ENCODE measurements at regions not wholly inside any gene's neighbourhood (a gene's known extent, or its start where the extent isn't known, plus 50 kb on each side); places are given as distances from the start of the nearest gene placed in this dataset.

DNA sequence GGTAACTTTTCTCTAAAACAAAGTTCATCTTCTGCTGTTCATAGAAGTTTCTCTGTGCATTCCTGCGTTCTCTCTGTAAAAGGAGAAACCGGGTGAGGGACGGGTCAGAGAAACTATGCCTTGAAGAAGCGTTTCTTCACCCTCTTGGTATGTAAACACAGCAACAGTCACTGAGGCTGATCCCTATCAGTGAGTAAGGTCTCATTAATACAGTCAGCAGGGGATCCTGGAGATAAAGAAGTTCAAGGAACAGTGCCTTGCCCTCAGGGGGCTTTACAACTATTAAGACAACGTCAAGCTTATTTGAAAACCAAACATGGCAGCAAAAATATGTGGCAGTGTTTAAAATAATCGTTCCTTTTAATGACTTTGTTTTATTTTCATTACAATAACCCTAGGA is 202.9 kb upstream of the IL12B start:
- Histone ChIP-seq H4K20me1 (ENCODE audit: control insufficient read depth, insufficient read depth) (no peaks in the 10 kb centered on the region), H3K4me1 (ENCODE audit: control insufficient read depth, insufficient read depth, low read length) (no peaks in the 10 kb centered on the region), H3K36me3 (ENCODE audit: control insufficient read depth in 2 of 2, insufficient read depth in 2 of 2, low read length in 1 of 2) (no peaks in the 10 kb centered on the region; a peak in 1 of 4 replicates), H2AFZ (ENCODE audit: control insufficient read depth, low read depth, low read length) (no peak overlapping the region), H3K79me2 (ENCODE audit: control insufficient read depth, insufficient read depth, low read length) (no peaks in the 10 kb centered on the region), H3K4me3 (no peak overlapping the region), H3K27ac (ENCODE audit: control insufficient read depth, insufficient read depth) (no peak overlapping the region), H3K4me2 (ENCODE audit: control insufficient read depth, insufficient read depth) (no peak overlapping the region), H3K27me3 (replicated peaks in 1 of 2; ENCODE audit: control insufficient read depth in 2 of 2, insufficient read depth in 2 of 2, low read length in 1 of 2) (no peaks in the 10 kb centered on the region), H3K9me3 (replicated peaks; ENCODE audit: control insufficient read depth, insufficient read depth, low read length) (no peaks in the 10 kb centered on the region; the same call in 1 of the 3 replicates), H3K9ac (ENCODE audit: control insufficient read depth, insufficient read depth, low read length) (no peak overlapping the region)
- BruUV-seq (replicated peaks) = no TSS peak
- WGBS (ENCODE audit: insufficient coverage, insufficient replicate concordance, low lambda C conversion rate, missing lambda C conversion rate) = 56% methylated on average over 6 of the region's 6 CpGs
- no peak for TF ChIP-seq SMAD1 (IDR thresholded peaks at IDR 0.05; ENCODE audit: low read depth, partially characterized antibody)
- TF ChIP-seq, protein P1, sequence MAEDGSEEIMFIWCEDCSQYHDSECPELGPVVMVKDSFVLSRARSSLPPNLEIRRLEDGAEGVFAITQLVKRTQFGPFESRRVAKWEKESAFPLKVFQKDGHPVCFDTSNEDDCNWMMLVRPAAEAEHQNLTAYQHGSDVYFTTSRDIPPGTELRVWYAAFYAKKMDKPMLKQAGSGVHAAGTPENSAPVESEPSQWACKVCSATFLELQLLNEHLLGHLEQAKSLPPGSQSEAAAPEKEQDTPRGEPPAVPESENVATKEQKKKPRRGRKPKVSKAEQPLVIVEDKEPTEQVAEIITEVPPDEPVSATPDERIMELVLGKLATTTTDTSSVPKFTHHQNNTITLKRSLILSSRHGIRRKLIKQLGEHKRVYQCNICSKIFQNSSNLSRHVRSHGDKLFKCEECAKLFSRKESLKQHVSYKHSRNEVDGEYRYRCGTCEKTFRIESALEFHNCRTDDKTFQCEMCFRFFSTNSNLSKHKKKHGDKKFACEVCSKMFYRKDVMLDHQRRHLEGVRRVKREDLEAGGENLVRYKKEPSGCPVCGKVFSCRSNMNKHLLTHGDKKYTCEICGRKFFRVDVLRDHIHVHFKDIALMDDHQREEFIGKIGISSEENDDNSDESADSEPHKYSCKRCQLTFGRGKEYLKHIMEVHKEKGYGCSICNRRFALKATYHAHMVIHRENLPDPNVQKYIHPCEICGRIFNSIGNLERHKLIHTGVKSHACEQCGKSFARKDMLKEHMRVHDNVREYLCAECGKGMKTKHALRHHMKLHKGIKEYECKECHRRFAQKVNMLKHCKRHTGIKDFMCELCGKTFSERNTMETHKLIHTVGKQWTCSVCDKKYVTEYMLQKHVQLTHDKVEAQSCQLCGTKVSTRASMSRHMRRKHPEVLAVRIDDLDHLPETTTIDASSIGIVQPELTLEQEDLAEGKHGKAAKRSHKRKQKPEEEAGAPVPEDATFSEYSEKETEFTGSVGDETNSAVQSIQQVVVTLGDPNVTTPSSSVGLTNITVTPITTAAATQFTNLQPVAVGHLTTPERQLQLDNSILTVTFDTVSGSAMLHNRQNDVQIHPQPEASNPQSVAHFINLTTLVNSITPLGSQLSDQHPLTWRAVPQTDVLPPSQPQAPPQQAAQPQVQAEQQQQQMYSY (CRISPR knock-in tag; IDR thresholded peaks at IDR 0.05) = no peak
- no peak for TF ChIP-seq EZH2 (IDR thresholded peaks at IDR 0.05; ENCODE audit: borderline replicate concordance, control insufficient read depth, low read depth, low read length)
- TF ChIP-seq POLR2AphosphoS5 (IDR thresholded peaks at IDR 0.05; ENCODE audit: low read length) = no peak
- TF ChIP-seq TCF12 (IDR thresholded peaks at IDR 0.05; ENCODE audit: low read depth, low read length) = no peak
- TF ChIP-seq, protein P2, sequence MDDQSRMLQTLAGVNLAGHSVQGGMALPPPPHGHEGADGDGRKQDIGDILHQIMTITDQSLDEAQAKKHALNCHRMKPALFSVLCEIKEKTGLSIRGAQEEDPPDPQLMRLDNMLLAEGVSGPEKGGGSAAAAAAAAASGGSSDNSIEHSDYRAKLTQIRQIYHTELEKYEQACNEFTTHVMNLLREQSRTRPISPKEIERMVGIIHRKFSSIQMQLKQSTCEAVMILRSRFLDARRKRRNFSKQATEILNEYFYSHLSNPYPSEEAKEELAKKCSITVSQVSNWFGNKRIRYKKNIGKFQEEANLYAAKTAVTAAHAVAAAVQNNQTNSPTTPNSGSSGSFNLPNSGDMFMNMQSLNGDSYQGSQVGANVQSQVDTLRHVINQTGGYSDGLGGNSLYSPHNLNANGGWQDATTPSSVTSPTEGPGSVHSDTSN (IDR thresholded peaks at IDR 0.05; ENCODE audit: insufficient replicate concordance, low read depth, low read length) = no peak
- TF ChIP-seq FOXK2 (IDR thresholded peaks at IDR 0.05) = no peak
- TF ChIP-seq PAX5 (IDR thresholded peaks at IDR 0.05; ENCODE audit: borderline replicate concordance, low read depth, low read length) = no peak
- FAIRE-seq = no peak
- ChIA-PET RAD21 (ENCODE audit: unreplicated experiment) (no interaction called here), CTCF (interaction anchor here (1.0 kb wide), 2 partner anchors 317 to 430 kb away, joined by 3 to 4 read pairs; no protein-coding TSS in a partner anchor), POLR2A (no interaction called here), SMC1A (ENCODE audit: uncharacterized antibody, unreplicated experiment) (interaction anchor here (1.0 kb wide), 2 partner anchors 16 to 243 kb away, joined by 3 read pairs; no protein-coding TSS in a partner anchor)
- ATAC-seq = no peak
- in situ Hi-C loops (cut with MboI) = no loop called here
- no peak for DNase-seq (ENCODE audit: low read depth, low spot score)
- intact Hi-C loops (cut with micrococcal nuclease; ENCODE audit: unreplicated experiment) = no loop called here

All from GM12878 (cell line).